H9 (cell line): ENCODE measurements at regions not wholly inside any gene's neighbourhood (a gene's known extent, or its start where the extent isn't known, plus 50 kb on each side); places are given as distances from the start of the nearest gene placed in this dataset.
A peak's percentile ranks its signal among the peaks of the same experiment; 100 is the strongest.

Source experiments
- DNase-seq: peaks from one replicate; pipeline ENCODE4 v3.0.0-alpha.2; 2017
- H2AFZ ChIP-seq: one replicate; pipeline ENCODE4 v1.6.1; 2013; ENCODE audit warnings: mild to moderate bottlenecking, low read length, control low read depth, moderate library complexity
- H2AK5ac ChIP-seq: 2 replicates; pipeline ENCODE4 v1.6.1; 2013; ENCODE audit warnings: low read length, control low read depth, mixed read lengths; ENCODE audit not compliant: insufficient read length
- H2BK120ac ChIP-seq: one replicate; pipeline ENCODE4 v1.6.1; 2013; ENCODE audit warnings: low read depth, mild to moderate bottlenecking, low read length, control low read depth, inconsistent platforms; ENCODE audit not compliant: poor library complexity, severe bottlenecking
- H2BK12ac ChIP-seq: 2 replicates; pipeline ENCODE4 v1.6.1; 2013; ENCODE audit warnings: low read length, control low read depth, mixed read lengths, low read depth; ENCODE audit not compliant: insufficient read length
- H2BK15ac ChIP-seq: 2 replicates; pipeline ENCODE4 v1.6.1; 2013; ENCODE audit warnings: low read depth, low read length, control low read depth
- H2BK20ac ChIP-seq: one replicate; pipeline ENCODE4 v1.6.1; 2013; ENCODE audit warnings: low read depth, mild to moderate bottlenecking, low read length, control low read depth, inconsistent platforms; ENCODE audit not compliant: poor library complexity, severe bottlenecking
- H2BK5ac ChIP-seq: 2 replicates; pipeline ENCODE4 v1.6.1; 2013; ENCODE audit warnings: low read length, control low read depth, mixed read lengths; ENCODE audit not compliant: insufficient read length
- H3K14ac ChIP-seq: 2 replicates; pipeline ENCODE4 v1.6.1; 2013; ENCODE audit warnings: low read length, control low read depth; ENCODE audit not compliant: insufficient read depth
- H3K18ac ChIP-seq: 2 replicates; pipeline ENCODE4 v1.6.1; 2013; ENCODE audit warnings: low read depth, mild to moderate bottlenecking, mixed read lengths, low read length, control low read depth; ENCODE audit not compliant: insufficient read length
- H3K23ac ChIP-seq: 2 replicates; pipeline ENCODE4 v1.6.1; 2013; ENCODE audit warnings: low read length, control low read depth, mixed read lengths, low read depth; ENCODE audit not compliant: insufficient read length
- H3K23me2 ChIP-seq: 2 replicates; pipeline ENCODE4 v1.6.1; 2013; ENCODE audit warnings: low read depth, mild to moderate bottlenecking, mixed read lengths, low read length, control low read depth; ENCODE audit not compliant: insufficient read length, poor library complexity, severe bottlenecking
- H3K27ac ChIP-seq: 2 replicates; pipeline ENCODE4 v1.5.1; 2013; ENCODE audit warnings: low read length, control low read depth, mixed read lengths, low read depth; ENCODE audit not compliant: insufficient read length
- H3K27me3 ChIP-seq: 2 replicates; pipeline ENCODE4 v1.6.1; 2013; ENCODE audit warnings: low read length, control low read depth, inconsistent platforms; ENCODE audit not compliant: insufficient read depth
- H3K4ac ChIP-seq: 2 replicates; pipeline ENCODE4 v1.6.1; 2013; ENCODE audit warnings: low read depth, mild to moderate bottlenecking, control low read depth, inconsistent platforms, low read length, moderate library complexity
- H3K4me1 ChIP-seq: 2 replicates; pipeline ENCODE4 v1.6.1; 2013; ENCODE audit warnings: low read length, control low read depth, inconsistent platforms; ENCODE audit not compliant: insufficient read depth
- H3K4me2 ChIP-seq: 2 replicates; pipeline ENCODE4 v1.6.1; 2013; ENCODE audit warnings: low read length, control low read depth, mixed read lengths; ENCODE audit not compliant: insufficient read length, insufficient read depth
- H3K56ac ChIP-seq: 2 replicates; pipeline ENCODE4 v1.6.1; 2013; ENCODE audit warnings: low read depth, mild to moderate bottlenecking, mixed read lengths, low read length, control low read depth; ENCODE audit not compliant: insufficient read length
- H3K79me1 ChIP-seq: 2 replicates; pipeline ENCODE4 v1.6.1; 2013; ENCODE audit warnings: low read depth, mild to moderate bottlenecking, moderate library complexity, low read length, control low read depth, inconsistent platforms; ENCODE audit not compliant: insufficient read depth, poor library complexity, severe bottlenecking
- H3K79me2 ChIP-seq: 2 replicates; pipeline ENCODE4 v1.6.1; 2013; ENCODE audit warnings: low read length, control low read depth, inconsistent platforms; ENCODE audit not compliant: insufficient read depth
- H3K9ac ChIP-seq: 2 replicates; pipeline ENCODE4 v1.6.1; 2013; ENCODE audit warnings: low read length, control low read depth, mixed read lengths; ENCODE audit not compliant: insufficient read length; ENCODE audit errors: extremely low read depth
- H3K9me3 ChIP-seq: one replicate; pipeline ENCODE4 v1.6.1; 2013; ENCODE audit warnings: low read depth, low read length, inconsistent platforms; ENCODE audit not compliant: control insufficient read depth
- H3T11ph ChIP-seq: one replicate; pipeline ENCODE4 v1.6.1; 2013; ENCODE audit warnings: mild to moderate bottlenecking, low read length, control low read depth, inconsistent platforms
- H4K20me1 ChIP-seq: one replicate; pipeline ENCODE4 v1.6.1; 2013; ENCODE audit not compliant: control insufficient read depth, insufficient read length, insufficient read depth
- H4K5ac ChIP-seq: 2 replicates; pipeline ENCODE4 v1.6.1; 2013; ENCODE audit warnings: low read depth, mild to moderate bottlenecking, mixed read lengths, low read length, control low read depth; ENCODE audit not compliant: insufficient read length
- H4K8ac ChIP-seq: replicated peaks from 2 replicates; pipeline ENCODE4 v1.6.1; 2013; ENCODE audit warnings: low read length, control low read depth, mixed read lengths, low read depth; ENCODE audit not compliant: insufficient read length
- H4K91ac ChIP-seq: 2 replicates; pipeline ENCODE4 v1.6.1; 2013; ENCODE audit warnings: low read depth, mild to moderate bottlenecking, moderate library complexity, mixed read lengths, low read length, control low read depth; ENCODE audit not compliant: insufficient read length
- H3K27ac Mint-ChIP-seq, 3 experiments: 2 replicates in 2 of 3; 3 replicates in 1 of 3; pipeline ENCODE4 v1.8.0; 2020 to 2021; ENCODE audit warnings: mixed read lengths in 3 of 3, mild to moderate bottlenecking in 1 of 3, moderate library complexity in 1 of 3
- H3K27me3 Mint-ChIP-seq: 2 replicates; pipeline ENCODE4 v1.8.0; 2021; ENCODE audit warnings: low read depth, mild to moderate bottlenecking, moderate library complexity, mixed read lengths
- H3K36me3 Mint-ChIP-seq, 3 experiments: 2 replicates in 2 of 3; 3 replicates in 1 of 3; pipeline ENCODE4 v1.8.0; 2020 to 2021; ENCODE audit warnings: low read depth in 3 of 3, mixed read lengths in 3 of 3; ENCODE audit not compliant: insufficient read depth in 1 of 3
- H3K4me1 Mint-ChIP-seq, 2 experiments: 2 replicates each; pipeline ENCODE4 v1.8.0; 2020; ENCODE audit warnings: mixed read lengths in 2 of 2
- H3K4me3 Mint-ChIP-seq, 2 experiments: 2 replicates in 1 of 2; 3 replicates in 1 of 2; pipeline ENCODE4 v1.8.0; 2020 to 2021; ENCODE audit warnings: mild to moderate bottlenecking in 2 of 2, mixed read lengths in 2 of 2, moderate library complexity in 1 of 2
- H3K9me3 Mint-ChIP-seq, 2 experiments: 2 replicates in 1 of 2; 3 replicates in 1 of 2; pipeline ENCODE4 v1.8.0; 2020; ENCODE audit warnings: mild to moderate bottlenecking in 2 of 2, mixed read lengths in 2 of 2, moderate library complexity in 1 of 2
- CTCF ChIP-seq: fragments of 200-600 bp; sonication (generic); conservative IDR thresholded peaks from 3 replicates; pipeline ENCODE4 v1.8.0; 2021; ENCODE audit warnings: antibody characterized with exemption, mild to moderate bottlenecking
- WGBS: extraction: QIAGEN DNeasy Blood & Tissue Kit; methylation state at CpG from one replicate; pipeline ENCODE4 v1.1.7; 2013; ENCODE audit warnings: missing lambda C conversion rate, low lambda C conversion rate, mixed read lengths; ENCODE audit not compliant: insufficient read length; ENCODE audit errors: extremely low coverage; 5-methylcytosine and 5-hydroxymethylcytosine counted together

- H3K79me2 ChIP-seq, result no peaks in the 10 kb centered on the region
- no CpG with 5 or more reads among the region's 1 CpG for WGBS
- no peak for DNase-seq
Measured at GRCh38 chr2:53438100-53438499, 329.5 kb upstream of the CHAC2 start.

More at GRCh38 chr2:53438100-53438499, 329.5 kb upstream of the CHAC2 start:
- no peak overlapping the region for H2AFZ ChIP-seq
- no peak overlapping the region for H3K9ac ChIP-seq
- Mint-ChIP-seq H3K4me3 (no peak overlapping the region), H3K4me1 (peaks cover 9 to 51% of the 10 kb centered on the region in 2 experiments), H3K27ac (0 out of 7 replicates have a peak overlapping the region, but pooled peaks of 1 of the 3 experiments have one; percentile 14), H3K9me3 (no peaks in the 10 kb centered on the region), H3K27me3 (no peaks in the 10 kb centered on the region), H3K36me3 (no peaks in the 10 kb centered on the region)
- no peak overlapping the region for H3K23ac ChIP-seq
- no peak overlapping the region for H3T11ph ChIP-seq
- no peaks in the 10 kb centered on the region for H3K79me1 ChIP-seq
- no peak overlapping the region for H3K56ac ChIP-seq
- H3K18ac ChIP-seq, result no peak overlapping the region
- H4K8ac ChIP-seq, result no peak overlapping the region
- H4K91ac ChIP-seq, result no peak overlapping the region
- H3K4me2 ChIP-seq, result no peak overlapping the region
- H4K20me1 ChIP-seq, result no peaks in the 10 kb centered on the region
- H2BK15ac ChIP-seq, result no peak overlapping the region
- no peak overlapping the region for H4K5ac ChIP-seq
- no peak overlapping the region for H3K27ac ChIP-seq
- peaks cover 9% of the 10 kb centered on the region for H3K4me1 ChIP-seq
- H2BK120ac ChIP-seq, result no peak overlapping the region
- H3K14ac ChIP-seq, result no peak overlapping the region
- H2BK5ac ChIP-seq, result no peak overlapping the region
- no peak overlapping the region for H2BK20ac ChIP-seq
- TF ChIP-seq CTCF, result no peak
- H2BK12ac ChIP-seq, result no peak overlapping the region
- no peaks in the 10 kb centered on the region for H3K27me3 ChIP-seq
- no peaks in the 10 kb centered on the region for H3K9me3 ChIP-seq
- H3K4ac ChIP-seq, result no peak overlapping the region
- no peak overlapping the region for H2AK5ac ChIP-seq
- no peaks in the 10 kb centered on the region for H3K23me2 ChIP-seq
